ENCODE measurements at regions not wholly inside any gene's neighbourhood (a gene's known extent, or its start where the extent isn't known, plus 50 kb on each side); places are given as distances from the start of the nearest gene placed in this dataset.
"Not testable (repeated sequence)": the region's sequence is repeated elsewhere in the genome, so short reads cannot be mapped to it uniquely, and the experiment has no call there.

DNA sequence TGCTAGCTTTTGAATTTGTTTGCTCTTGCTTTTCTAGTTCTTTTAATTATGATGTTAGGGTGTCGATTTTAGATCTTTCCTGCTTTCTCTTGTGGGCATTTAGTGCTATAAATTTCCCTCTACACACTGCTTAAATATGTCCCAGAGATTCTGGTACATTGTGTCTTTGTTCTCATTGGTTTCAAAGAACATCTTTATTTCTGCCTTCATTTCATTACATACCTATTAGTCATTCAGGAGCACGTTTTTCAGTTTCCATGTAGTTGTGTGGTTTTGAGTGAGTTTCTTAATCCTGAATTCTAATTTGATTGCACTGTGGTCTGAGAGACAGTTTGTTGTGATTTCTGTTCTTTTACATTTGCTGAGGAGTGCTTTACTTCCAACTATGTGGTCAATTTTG is 51.2 kb upstream of the MB21D2 start:
- 71% methylated on average over 2 of the region's 2 CpGs for WGBS
- intact Hi-C loops (cut with DNase I); H3K4me1 ChIP-seq; H3K27me3 ChIP-seq; H3K36me3 ChIP-seq; H3K27ac ChIP-seq (replicated peaks in 1 of 4); H3K4me3 ChIP-seq; H3K9me3 ChIP-seq; DNase-seq (ENCODE audit: extremely low spot score): not testable (repeated sequence)

GRCh38 chr3:192980632-192981031 is 63.0 kb upstream of the MB21D2 start:
- Histone ChIP-seq H3K4me1 (no peaks in the 10 kb centered on the region), H3K36me3 (no peaks in the 10 kb centered on the region), H3K27ac (replicated peaks in 1 of 4) (no peak overlapping the region), H3K27me3 (no peaks in the 10 kb centered on the region), H3K4me3 (no peak overlapping the region), H3K9me3 (peaks cover 0 to 5% (median 3%) of the 10 kb centered on the region in 4 donors)
- DNase-seq (ENCODE audit: extremely low spot score): no peak
- intact Hi-C loops (cut with DNase I): no loop called here
- WGBS: 83% methylated on average over 5 of the region's 5 CpGs
- TF ChIP-seq POLR2A (IDR thresholded peaks at IDR 0.05; ENCODE audit: low read depth) (no peak), POLR2AphosphoS5 (IDR thresholded peaks at IDR 0.05) (no peak), CTCF (IDR thresholded peaks at IDR 0.05) (no peak), EP300 (IDR thresholded peaks at IDR 0.05) (no peak)

DNA sequence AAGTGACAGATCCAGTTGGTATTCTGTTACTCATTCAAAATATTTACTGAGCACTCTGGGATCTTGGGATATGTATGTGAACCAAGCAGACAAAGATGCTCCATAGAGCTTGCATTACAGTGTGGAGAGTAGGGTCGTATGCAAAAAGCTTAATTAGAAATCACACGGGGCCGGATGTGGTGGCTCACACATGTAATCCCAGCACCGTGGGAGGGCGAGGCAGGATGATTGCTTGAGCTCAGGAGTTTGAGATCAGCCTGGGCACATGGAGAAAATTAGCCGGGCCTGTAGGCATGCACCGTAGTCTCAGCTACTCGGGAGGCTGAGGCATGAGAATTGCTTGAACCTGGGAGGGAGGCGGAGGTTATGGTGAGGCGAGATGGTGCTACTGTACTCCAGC is 68.7 kb upstream of the MB21D2 start:
- no peaks in the 10 kb centered on the region for H3K36me3 ChIP-seq
- no peak for DNase-seq (ENCODE audit: extremely low spot score)
- no peak overlapping the region for H3K4me3 ChIP-seq
- TF ChIP-seq CTCF (IDR thresholded peaks at IDR 0.05) (no peak), POLR2A (IDR thresholded peaks at IDR 0.05; ENCODE audit: low read depth) (no peak), EP300 (IDR thresholded peaks at IDR 0.05) (no peak), POLR2AphosphoS5 (IDR thresholded peaks at IDR 0.05) (no peak)
- no peak overlapping the region for H3K27ac ChIP-seq (replicated peaks in 1 of 4)
- whole genome bisulfite sequencing: 97% methylated on average over 10 of the region's 10 CpGs
- no peaks in the 10 kb centered on the region for H3K27me3 ChIP-seq
- no peaks in the 10 kb centered on the region for H3K9me3 ChIP-seq
- intact Hi-C loops (cut with DNase I): no loop called here
- H3K4me1 ChIP-seq: no peaks in the 10 kb centered on the region

DNA sequence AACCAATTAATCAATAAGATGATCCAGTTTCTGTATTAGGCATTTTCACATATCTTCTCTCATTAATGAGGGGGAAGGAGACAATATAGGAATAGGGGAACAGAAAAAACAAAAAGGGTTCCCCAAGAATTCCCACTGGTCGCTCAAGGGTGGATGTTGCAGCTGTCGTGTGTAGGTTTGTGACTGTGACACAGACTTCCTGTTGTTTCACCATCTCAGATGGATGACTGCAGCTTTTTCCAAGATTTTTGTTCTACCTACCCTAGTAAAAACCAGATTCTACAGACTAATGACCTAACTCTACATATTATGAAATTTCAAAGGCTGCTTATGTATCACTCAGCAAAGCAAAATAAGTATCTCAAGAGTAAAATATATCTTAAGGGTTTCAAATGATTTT is 73.7 kb upstream of the MB21D2 start:
- Histone ChIP-seq H3K27me3 (no peaks in the 10 kb centered on the region), H3K27ac (replicated peaks in 1 of 4) (no peak overlapping the region), H3K4me3 (no peak overlapping the region), H3K9me3 (no peaks in the 10 kb centered on the region), H3K36me3 (no peaks in the 10 kb centered on the region), H3K4me1 (no peaks in the 10 kb centered on the region)
- TF ChIP-seq POLR2A (IDR thresholded peaks at IDR 0.05; ENCODE audit: low read depth): no peak
- no peak for TF ChIP-seq EP300 (IDR thresholded peaks at IDR 0.05)
- TF ChIP-seq POLR2AphosphoS5 (IDR thresholded peaks at IDR 0.05): no peak
- no peak for TF ChIP-seq CTCF (IDR thresholded peaks at IDR 0.05)
- intact Hi-C loops (cut with DNase I): no loop called here
- 73% methylated on average over 2 of the region's 2 CpGs for WGBS
- DNase-seq (ENCODE audit: extremely low spot score): no peak

DNA sequence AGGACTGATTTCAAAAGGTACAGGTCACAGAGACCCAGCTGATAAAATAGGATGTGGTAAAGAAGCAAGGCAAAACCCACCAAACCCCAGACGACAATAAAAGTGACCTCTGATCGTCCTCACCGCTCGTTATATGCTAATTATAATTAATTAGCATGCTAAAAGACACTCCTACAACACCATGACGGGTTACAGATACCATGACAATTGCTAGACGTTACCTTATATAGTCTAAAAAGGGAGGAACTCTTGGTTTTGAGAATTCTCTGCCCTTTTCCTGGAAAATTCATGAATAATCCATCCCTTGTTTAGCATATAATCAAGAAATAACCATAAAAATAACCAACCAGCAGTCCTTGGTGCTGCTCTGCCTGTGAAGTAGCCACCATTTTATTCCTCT is 74.7 kb upstream of the MB21D2 start:
- no peak overlapping the region for H3K4me3 ChIP-seq
- H3K36me3 ChIP-seq: no peaks in the 10 kb centered on the region
- intact Hi-C loops (cut with DNase I): no loop called here
- WGBS: 85% methylated on average over 6 of the region's 6 CpGs
- no peaks in the 10 kb centered on the region for H3K27me3 ChIP-seq
- H3K9me3 ChIP-seq: no peaks in the 10 kb centered on the region
- no peaks in the 10 kb centered on the region for H3K4me1 ChIP-seq
- no peak for DNase-seq (ENCODE audit: extremely low spot score)
- TF ChIP-seq POLR2A (IDR thresholded peaks at IDR 0.05; ENCODE audit: low read depth) (no peak), POLR2AphosphoS5 (IDR thresholded peaks at IDR 0.05) (no peak), EP300 (IDR thresholded peaks at IDR 0.05) (no peak), CTCF (IDR thresholded peaks at IDR 0.05) (no peak)
- H3K27ac ChIP-seq (replicated peaks in 1 of 4): no peak overlapping the region
